Osteoblast (primary cell): ENCODE measurements at regions not wholly inside any gene's neighbourhood (a gene's known extent, or its start where the extent isn't known, plus 50 kb on each side); places are given as distances from the start of the nearest gene placed in this dataset.
A peak's percentile ranks its signal among the peaks of the same experiment; 100 is the strongest.

Experiments used
- DNase-seq: peaks from one replicate; pipeline ENCODE4 v3.0.0; 2011; ENCODE audit warnings: low spot score, mixed read lengths; ENCODE audit not compliant: insufficient read length; ENCODE audit errors: missing footprints
- H2AFZ ChIP-seq: 2 replicates; pipeline ENCODE4 v1.6.0; 2011; ENCODE audit warnings: mild to moderate bottlenecking, low read length
- H3K27ac ChIP-seq: 2 replicates; pipeline ENCODE4 v1.5.1; 2011; ENCODE audit warnings: mild to moderate bottlenecking, low read depth, low read length, moderate library complexity
- H3K27me3 ChIP-seq: 2 replicates; pipeline ENCODE4 v1.6.0; 2012; ENCODE audit warnings: mild to moderate bottlenecking, control low read depth, inconsistent platforms, low read length, moderate library complexity; ENCODE audit not compliant: insufficient read depth
- H3K36me3 ChIP-seq: 2 replicates; pipeline ENCODE4 v1.5.1; 2011; ENCODE audit warnings: mild to moderate bottlenecking, low read length, control low read depth, moderate library complexity; ENCODE audit not compliant: insufficient read depth
- H3K4me1 ChIP-seq: 2 replicates; pipeline ENCODE4 v1.5.1; 2011; ENCODE audit warnings: mild to moderate bottlenecking, low read length, control low read depth, moderate library complexity; ENCODE audit not compliant: insufficient read depth
- H3K4me2 ChIP-seq: 2 replicates; pipeline ENCODE4 v1.6.0; 2011; ENCODE audit warnings: mild to moderate bottlenecking, low read length; ENCODE audit not compliant: insufficient read depth
- H3K4me3 ChIP-seq: fragments of 200-600 bp; sonication (generic); 3 replicates; pipeline ENCODE4 v1.5.1; 2012; ENCODE audit warnings: mild to moderate bottlenecking, low read length, inconsistent platforms; ENCODE audit not compliant: insufficient read depth
- H3K79me2 ChIP-seq: 2 replicates; pipeline ENCODE4 v1.6.0; 2012; ENCODE audit warnings: mild to moderate bottlenecking, low read length, control low read depth, inconsistent platforms; ENCODE audit not compliant: insufficient read depth
- H3K9me3 ChIP-seq: 2 replicates; pipeline ENCODE4 v1.5.1; 2011; ENCODE audit warnings: low read depth, low read length, control low read depth
- H4K20me1 ChIP-seq: 2 replicates; pipeline ENCODE4 v1.6.0; 2012; ENCODE audit warnings: mild to moderate bottlenecking, low read length, control low read depth; ENCODE audit not compliant: insufficient read depth
- TF ChIP-seq, protein P1 (sequence below): IDR thresholded peaks from 2 replicates; pipeline ENCODE4 v1.5.1; 2011; ENCODE audit warnings: mild to moderate bottlenecking, low read depth, low read length, moderate library complexity; ENCODE audit errors: extremely low read depth

GRCh38 chrX:67780694-67781109 lies 236.9 kb downstream of the AR start:
- Histone ChIP-seq H2AFZ (peak overlapping the region; percentile 71), H3K4me2 (no peak overlapping the region), H3K27me3 (no peaks in the 10 kb centered on the region), H3K4me1 (no peaks in the 10 kb centered on the region), H3K79me2 (no peaks in the 10 kb centered on the region), H3K9me3 (no peaks in the 10 kb centered on the region), H3K27ac (peak overlapping the region; percentile 25), H4K20me1 (no peaks in the 10 kb centered on the region), H3K36me3 (no peaks in the 10 kb centered on the region), H3K4me3 (no peak overlapping the region)
- DNase-seq: peak; percentile 45
- TF ChIP-seq, protein P1, sequence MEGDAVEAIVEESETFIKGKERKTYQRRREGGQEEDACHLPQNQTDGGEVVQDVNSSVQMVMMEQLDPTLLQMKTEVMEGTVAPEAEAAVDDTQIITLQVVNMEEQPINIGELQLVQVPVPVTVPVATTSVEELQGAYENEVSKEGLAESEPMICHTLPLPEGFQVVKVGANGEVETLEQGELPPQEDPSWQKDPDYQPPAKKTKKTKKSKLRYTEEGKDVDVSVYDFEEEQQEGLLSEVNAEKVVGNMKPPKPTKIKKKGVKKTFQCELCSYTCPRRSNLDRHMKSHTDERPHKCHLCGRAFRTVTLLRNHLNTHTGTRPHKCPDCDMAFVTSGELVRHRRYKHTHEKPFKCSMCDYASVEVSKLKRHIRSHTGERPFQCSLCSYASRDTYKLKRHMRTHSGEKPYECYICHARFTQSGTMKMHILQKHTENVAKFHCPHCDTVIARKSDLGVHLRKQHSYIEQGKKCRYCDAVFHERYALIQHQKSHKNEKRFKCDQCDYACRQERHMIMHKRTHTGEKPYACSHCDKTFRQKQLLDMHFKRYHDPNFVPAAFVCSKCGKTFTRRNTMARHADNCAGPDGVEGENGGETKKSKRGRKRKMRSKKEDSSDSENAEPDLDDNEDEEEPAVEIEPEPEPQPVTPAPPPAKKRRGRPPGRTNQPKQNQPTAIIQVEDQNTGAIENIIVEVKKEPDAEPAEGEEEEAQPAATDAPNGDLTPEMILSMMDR: no peak

DNA sequence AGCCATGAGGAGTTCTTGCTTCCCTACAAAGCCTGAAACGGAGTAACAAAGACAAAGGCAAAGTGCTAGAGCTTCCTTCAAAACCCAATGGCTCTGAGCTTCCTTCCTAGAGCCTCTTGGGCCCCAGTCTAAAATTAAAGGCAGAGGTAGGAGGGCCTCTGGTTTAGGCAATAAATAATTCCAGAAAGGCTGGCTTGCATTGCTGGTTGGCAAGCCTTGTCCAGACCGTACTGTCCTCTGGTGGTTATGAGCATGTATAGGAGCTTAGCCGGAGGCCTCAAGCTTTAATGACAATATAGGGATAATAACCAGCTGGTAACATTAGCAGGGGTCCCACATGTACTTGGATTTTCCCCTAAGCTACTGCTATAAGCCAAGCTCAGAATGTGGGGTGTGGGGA lies 237.3 kb downstream of the AR start:
- no peak overlapping the region for H3K4me2 ChIP-seq
- H4K20me1 ChIP-seq: no peaks in the 10 kb centered on the region
- H3K36me3 ChIP-seq: no peaks in the 10 kb centered on the region
- H3K4me3 ChIP-seq: no peak overlapping the region
- no peaks in the 10 kb centered on the region for H3K27me3 ChIP-seq
- H3K79me2 ChIP-seq: no peaks in the 10 kb centered on the region
- H3K9me3 ChIP-seq: no peaks in the 10 kb centered on the region
- H3K4me1 ChIP-seq: no peaks in the 10 kb centered on the region
- DNase-seq: peak; percentile 29
- TF ChIP-seq, protein P1: peak; percentile 11
- peak overlapping the region; percentile 71 for H2AFZ ChIP-seq
- H3K27ac ChIP-seq: no peak overlapping the region

DNA sequence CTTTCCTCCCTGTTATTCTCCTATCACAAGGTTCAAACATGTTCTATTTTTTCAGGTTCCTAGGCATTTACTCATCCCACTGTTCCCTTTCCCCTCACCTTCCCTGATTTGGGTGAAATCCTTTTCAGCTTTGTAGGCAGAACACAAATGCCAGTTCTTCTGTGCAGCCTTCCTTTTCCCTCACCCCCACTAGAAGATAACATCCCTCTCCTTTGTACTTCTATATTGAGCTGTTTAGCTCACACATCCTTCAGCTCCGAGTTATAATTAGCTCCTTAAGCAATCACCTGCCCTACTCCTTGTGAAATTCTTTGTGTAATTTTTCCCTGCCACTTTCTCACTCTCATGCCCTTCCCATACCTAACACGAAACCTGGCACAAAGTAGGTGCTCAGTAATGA lies 240.9 kb downstream of the AR start:
- no peaks in the 10 kb centered on the region for H3K4me1 ChIP-seq
- no peak overlapping the region for H3K4me3 ChIP-seq
- no peaks in the 10 kb centered on the region for H3K27me3 ChIP-seq
- no peak for DNase-seq
- H3K79me2 ChIP-seq: no peaks in the 10 kb centered on the region
- no peak overlapping the region for H3K27ac ChIP-seq
- H4K20me1 ChIP-seq: no peaks in the 10 kb centered on the region
- no peaks in the 10 kb centered on the region for H3K9me3 ChIP-seq
- no peaks in the 10 kb centered on the region for H3K36me3 ChIP-seq
- no peak overlapping the region for H3K4me2 ChIP-seq
- TF ChIP-seq, protein P1: no peak
- H2AFZ ChIP-seq: no peak overlapping the region

- H4K20me1 ChIP-seq: no peaks in the 10 kb centered on the region
- no peaks in the 10 kb centered on the region for H3K36me3 ChIP-seq
Observed at GRCh38 chrX:67787196-67787595, 243.4 kb downstream of the AR start.

More at GRCh38 chrX:67787196-67787595, 243.4 kb downstream of the AR start:
- Histone ChIP-seq H3K79me2 (no peaks in the 10 kb centered on the region), H3K4me2 (no peak overlapping the region), H3K27ac (no peak overlapping the region), H3K4me3 (no peak overlapping the region), H3K9me3 (no peaks in the 10 kb centered on the region), H2AFZ (no peak overlapping the region), H3K27me3 (no peaks in the 10 kb centered on the region), H3K4me1 (no peaks in the 10 kb centered on the region)
- DNase-seq: no peak
- TF ChIP-seq, protein P1: no peak
